GM12874 (cell line): ENCODE measurements at regions not wholly inside any gene's neighbourhood (a gene's known extent, or its start where the extent isn't known, plus 50 kb on each side); places are given as distances from the start of the nearest gene placed in this dataset.

ENCODE experiments used
- CTCF ChIP-seq: IDR thresholded peaks from 2 replicates; pipeline ENCODE4 v1.5.1; 2011; ENCODE audit warnings: low read depth, mild to moderate bottlenecking, control low read depth, low read length, moderate library complexity; ENCODE audit not compliant: insufficient read depth

GRCh38 chr13:66014771-66015170 lies 1215.4 kb downstream of the PCDH9 start:
- TF ChIP-seq CTCF = no peak

- TF ChIP-seq CTCF = no peak
These were observed 1220.9 kb downstream of the PCDH9 start for GRCh38 chr13:66009241-66009640.

GRCh38 chr13:66003558-66003957 lies 1226.6 kb downstream of the PCDH9 start:
- no peak for TF ChIP-seq CTCF

DNA sequence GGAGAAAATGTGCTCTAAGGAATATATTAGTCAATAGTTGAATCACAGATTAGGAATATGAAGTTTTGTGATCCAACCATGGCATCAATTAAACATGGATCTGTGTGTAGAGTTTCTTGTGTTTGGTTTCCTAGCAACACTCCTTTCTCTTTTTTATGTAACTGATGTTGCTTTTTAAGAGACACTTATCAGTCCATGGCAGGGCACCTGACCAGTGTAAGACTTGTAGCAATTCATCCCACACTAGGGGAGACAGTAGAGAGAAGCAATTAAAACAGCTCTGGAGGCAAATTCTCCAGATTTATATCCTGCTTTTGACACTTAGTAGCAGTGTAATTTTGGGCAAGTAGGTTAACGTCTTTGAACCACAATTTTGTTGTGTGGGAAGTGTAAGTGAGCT lies 1229.0 kb downstream of the PCDH9 start:
- TF ChIP-seq CTCF = no peak

- no peak for TF ChIP-seq CTCF
These were observed 1230.7 kb downstream of the PCDH9 start for GRCh38 chr13:65999411-65999810.

DNA sequence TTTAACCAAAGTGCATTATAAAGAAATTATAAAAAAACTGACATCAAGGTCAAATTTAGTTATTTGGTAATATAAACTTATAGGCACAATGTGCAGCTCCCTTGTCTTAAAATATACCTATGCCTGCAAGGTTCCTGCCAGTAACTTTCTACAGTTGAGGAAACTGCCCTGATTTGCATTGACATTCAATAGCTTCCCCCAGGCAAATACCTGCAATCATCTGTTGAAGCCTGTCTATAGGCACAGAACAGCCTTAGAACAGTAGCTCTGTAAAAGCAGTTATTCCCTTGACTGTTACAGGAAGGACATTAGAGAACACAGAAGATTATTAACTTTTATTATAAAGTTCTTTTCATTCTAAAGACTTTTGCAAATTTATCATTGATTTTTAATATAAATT lies 1239.5 kb downstream of the PCDH9 start:
- no peak for TF ChIP-seq CTCF

DNA sequence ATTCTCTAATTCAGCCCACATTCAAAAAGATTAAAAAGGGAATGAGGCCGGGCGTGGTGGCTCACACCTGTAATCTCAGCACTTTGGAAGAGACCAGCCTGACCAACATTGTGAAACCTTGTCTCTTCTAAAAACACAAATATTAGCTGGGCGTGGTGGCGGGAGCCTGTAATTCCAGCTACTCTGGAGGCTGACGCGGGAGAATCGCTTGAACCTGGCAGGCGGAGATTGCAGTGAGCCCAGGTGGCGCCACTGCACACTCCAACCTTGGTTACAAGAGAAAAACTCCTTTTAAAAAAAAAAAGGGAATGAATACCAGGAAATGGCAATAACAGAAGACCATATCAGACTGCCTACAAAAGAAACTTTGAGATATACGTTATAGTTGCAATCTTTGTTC lies 1244.5 kb downstream of the PCDH9 start:
- TF ChIP-seq CTCF = no peak

- TF ChIP-seq CTCF = no peak
These were observed 1252.6 kb downstream of the PCDH9 start for GRCh38 chr13:65977525-65977924.
